Transverse colon (tissue), 4 donors: ENCODE measurements at regions not wholly inside any gene's neighbourhood (a gene's known extent, or its start where the extent isn't known, plus 50 kb on each side); places are given as distances from the start of the nearest gene placed in this dataset.

ENCODE experiments used
- DNase-seq: peaks from one replicate; pipeline ENCODE4 v3.0.0-alpha.2; 2019
- H3K27ac ChIP-seq, 4 donors: fragments of 200-600 bp; sonication (generic); 2 replicates each; pipeline ENCODE4 v1.5.1; 2016 to 2018; ENCODE audit warnings: inconsistent platforms in 4 of 4
- H3K27me3 ChIP-seq: fragments of 200-600 bp; sonication (generic); 2 replicates; pipeline ENCODE4 v1.5.1; 2017; ENCODE audit warnings: inconsistent platforms
- H3K36me3 ChIP-seq, 4 donors: fragments of 200-600 bp; sonication (generic); 2 replicates each; pipeline ENCODE4 v1.5.1; 2017 to 2019; ENCODE audit warnings: inconsistent platforms in 4 of 4
- H3K4me1 ChIP-seq, 4 donors: fragments of 200-600 bp; sonication (generic); 2 replicates each; pipeline ENCODE4 v1.5.1; 2017 to 2020; ENCODE audit warnings: inconsistent platforms in 4 of 4
- H3K4me3 ChIP-seq, 4 donors: fragments of 200-600 bp; sonication (generic); 1 replicate in 1 of 4; 2 replicates in 3 of 4; pipeline versions ENCODE4 v1.5.1 to v1.6.1; 2017 to 2019; ENCODE audit warnings: inconsistent platforms in 4 of 4
- H3K9me3 ChIP-seq, 2 donors: fragments of 200-600 bp; sonication (generic); 2 replicates each; pipeline ENCODE4 v1.5.1; 2017 to 2019; ENCODE audit warnings: inconsistent platforms in 2 of 2
- EP300 ChIP-seq: sonication (generic); formaldehyde crosslinking; IDR thresholded peaks from one replicate; pipeline ENCODE4 v1.6.1; 2017; ENCODE audit warnings: antibody characterized with exemption, low read depth
- POLR2A ChIP-seq: fragments of 450-650 bp; IDR thresholded peaks from one replicate; pipeline ENCODE4 v1.6.1; 2016; ENCODE audit warnings: antibody characterized with exemption, mild to moderate bottlenecking, moderate library complexity
- POLR2AphosphoS5 ChIP-seq, 3 donors: sonication (generic); formaldehyde crosslinking; IDR thresholded peaks; one replicate each; pipeline ENCODE4 v1.6.1; 2016; ENCODE audit warnings: antibody characterized with exemption in 3 of 3
- WGBS, 2 donors: methylation state at CpG; one replicate each; pipeline ENCODE4 v1.1.5; 2018; ENCODE audit warnings: low coverage in 1 of 2; 5-methylcytosine and 5-hydroxymethylcytosine counted together
- in situ Hi-C, 4 donors: fragments of 200-750 bp; cut with MboI; loops; one replicate each; pipeline versions ENCODE4 v1.15.0 to v1.15.1; 2017; ENCODE audit warnings: low sequenced_read_pairs in 3 of 4, low pct_ligation_motif_present in 1 of 4, low pct_unique_long_range_greater_than_20kb in 1 of 4
- intact Hi-C: fragments of 100-400 bp; cut with DNase I; formaldehyde crosslinking; loops from one replicate; pipeline ENCODE4 v1.15.1; 2023; ENCODE audit warnings: low total_unique reads
- TF ChIP-seq, protein P1 (sequence below), 5 experiments: fragments of 200-600 bp in 3 of 5; fragments of 450-650 bp in 2 of 5; sonication (generic) in 3 of 5; IDR thresholded peaks; 1 replicate in 2 of 5; 2 replicates in 3 of 5; pipeline ENCODE4 v1.5.1; 2016 to 2017; ENCODE audit warnings: antibody characterized with exemption in 5 of 5, inconsistent platforms in 3 of 5, mild to moderate bottlenecking in 2 of 5, moderate library complexity in 1 of 5

DNA sequence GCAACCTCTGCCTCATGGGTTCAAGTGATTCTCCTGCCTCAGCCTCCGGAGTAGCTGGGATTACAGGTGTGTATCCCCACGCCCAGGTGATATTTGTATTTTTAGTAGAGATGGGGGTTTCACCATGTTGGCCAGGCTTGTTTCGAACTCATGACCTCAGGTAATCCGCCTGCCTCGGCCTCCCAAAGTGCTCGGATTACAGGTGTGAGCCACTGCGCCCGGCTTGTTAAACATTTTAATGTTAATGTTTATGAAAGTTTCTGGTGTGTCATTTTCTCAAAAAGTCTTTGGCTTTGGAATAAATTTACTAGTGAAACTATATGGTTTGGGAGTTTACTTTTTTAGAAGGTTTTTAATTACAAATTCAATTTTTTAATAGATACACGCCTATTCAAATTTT lies 698.8 kb downstream of the MECOM start:
- no peak for TF ChIP-seq POLR2A
- TF ChIP-seq POLR2AphosphoS5 (IDR thresholded peaks at IDR 0.05), result no peak
- no peak for TF ChIP-seq EP300
- TF ChIP-seq, protein P1, sequence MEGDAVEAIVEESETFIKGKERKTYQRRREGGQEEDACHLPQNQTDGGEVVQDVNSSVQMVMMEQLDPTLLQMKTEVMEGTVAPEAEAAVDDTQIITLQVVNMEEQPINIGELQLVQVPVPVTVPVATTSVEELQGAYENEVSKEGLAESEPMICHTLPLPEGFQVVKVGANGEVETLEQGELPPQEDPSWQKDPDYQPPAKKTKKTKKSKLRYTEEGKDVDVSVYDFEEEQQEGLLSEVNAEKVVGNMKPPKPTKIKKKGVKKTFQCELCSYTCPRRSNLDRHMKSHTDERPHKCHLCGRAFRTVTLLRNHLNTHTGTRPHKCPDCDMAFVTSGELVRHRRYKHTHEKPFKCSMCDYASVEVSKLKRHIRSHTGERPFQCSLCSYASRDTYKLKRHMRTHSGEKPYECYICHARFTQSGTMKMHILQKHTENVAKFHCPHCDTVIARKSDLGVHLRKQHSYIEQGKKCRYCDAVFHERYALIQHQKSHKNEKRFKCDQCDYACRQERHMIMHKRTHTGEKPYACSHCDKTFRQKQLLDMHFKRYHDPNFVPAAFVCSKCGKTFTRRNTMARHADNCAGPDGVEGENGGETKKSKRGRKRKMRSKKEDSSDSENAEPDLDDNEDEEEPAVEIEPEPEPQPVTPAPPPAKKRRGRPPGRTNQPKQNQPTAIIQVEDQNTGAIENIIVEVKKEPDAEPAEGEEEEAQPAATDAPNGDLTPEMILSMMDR (IDR thresholded peaks at IDR 0.05), result no peak
- Histone ChIP-seq H3K4me3 (no peak overlapping the region), H3K36me3 (no peaks in the 10 kb centered on the region), H3K4me1 (no peaks in the 10 kb centered on the region), H3K27me3 (no peaks in the 10 kb centered on the region), H3K27ac (no peak overlapping the region), H3K9me3 (no peaks in the 10 kb centered on the region)
- DNase-seq, result no peak
- intact Hi-C loops, result no loop called here
- in situ Hi-C loops, result no loop called here
- 83 to 92% methylated on average over 2 to 9 of the region's 9 CpGs for WGBS, 2 donors

DNA sequence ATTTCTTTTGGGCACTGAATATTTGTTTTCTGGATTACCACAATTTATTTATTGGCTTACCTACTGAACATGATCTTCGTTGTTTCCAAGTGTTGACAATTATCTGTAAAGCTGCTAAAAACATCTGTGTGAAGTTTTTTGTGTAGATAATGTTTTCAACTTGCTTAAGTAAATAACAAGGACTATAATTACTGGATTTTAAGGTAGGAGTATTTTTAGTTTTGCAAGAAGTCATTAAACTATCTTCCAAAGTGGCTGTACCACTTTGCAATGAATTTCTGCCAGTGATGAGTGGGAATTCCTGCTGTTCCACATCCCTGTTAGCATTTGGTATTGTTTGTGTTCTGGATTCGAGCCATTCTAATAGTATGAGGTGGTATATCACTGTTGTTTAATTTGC lies 702.2 kb downstream of the MECOM start:
- no peaks in the 10 kb centered on the region for H3K36me3 ChIP-seq
- no peak overlapping the region for H3K27ac ChIP-seq
- H3K9me3 ChIP-seq, result no peaks in the 10 kb centered on the region
- H3K4me1 ChIP-seq, result no peaks in the 10 kb centered on the region
- 57 to 64% methylated on average over 2 of the region's 2 CpGs for WGBS, 2 donors
- no peaks in the 10 kb centered on the region for H3K27me3 ChIP-seq
- DNase-seq, result no peak
- in situ Hi-C loops, result no loop called here
- no peak overlapping the region for H3K4me3 ChIP-seq
- intact Hi-C loops, result no loop called here
- TF ChIP-seq, protein P1 (IDR thresholded peaks at IDR 0.05), result no peak
- TF ChIP-seq EP300 (no peak), POLR2A (no peak), POLR2AphosphoS5 (IDR thresholded peaks at IDR 0.05) (no peak)

DNA sequence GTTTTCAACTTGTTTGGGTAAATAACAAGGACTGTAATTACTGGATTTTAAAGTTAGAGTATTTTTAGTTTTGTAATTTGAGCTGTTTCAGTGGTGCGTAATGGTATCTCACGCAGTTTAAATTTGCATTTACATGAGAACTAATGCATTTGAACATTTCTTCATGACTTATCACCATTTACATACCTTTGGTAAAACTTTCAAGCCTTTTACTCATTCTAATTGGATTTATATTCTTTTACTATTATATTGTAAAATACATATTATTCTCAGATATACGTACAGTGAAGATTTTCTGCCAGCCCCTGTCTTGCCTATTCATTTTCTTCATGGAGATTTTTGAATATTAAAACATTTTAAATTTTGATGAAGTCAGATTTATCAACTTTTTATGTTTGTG lies 703.8 kb downstream of the MECOM start:
- in situ Hi-C loops (no loop called here), intact Hi-C loops (no loop called here)
- H3K27me3 ChIP-seq, result no peaks in the 10 kb centered on the region
- H3K36me3 ChIP-seq, result no peaks in the 10 kb centered on the region
- 89% methylated on average over 3 of the region's 3 CpGs for WGBS, 2 donors
- H3K9me3 ChIP-seq, result no peaks in the 10 kb centered on the region
- TF ChIP-seq POLR2A (no peak), POLR2AphosphoS5 (IDR thresholded peaks at IDR 0.05) (no peak), EP300 (no peak)
- TF ChIP-seq, protein P1 (IDR thresholded peaks at IDR 0.05), result no peak
- no peak overlapping the region for H3K4me3 ChIP-seq
- no peak for DNase-seq
- H3K4me1 ChIP-seq, result no peaks in the 10 kb centered on the region
- no peak overlapping the region for H3K27ac ChIP-seq

DNA sequence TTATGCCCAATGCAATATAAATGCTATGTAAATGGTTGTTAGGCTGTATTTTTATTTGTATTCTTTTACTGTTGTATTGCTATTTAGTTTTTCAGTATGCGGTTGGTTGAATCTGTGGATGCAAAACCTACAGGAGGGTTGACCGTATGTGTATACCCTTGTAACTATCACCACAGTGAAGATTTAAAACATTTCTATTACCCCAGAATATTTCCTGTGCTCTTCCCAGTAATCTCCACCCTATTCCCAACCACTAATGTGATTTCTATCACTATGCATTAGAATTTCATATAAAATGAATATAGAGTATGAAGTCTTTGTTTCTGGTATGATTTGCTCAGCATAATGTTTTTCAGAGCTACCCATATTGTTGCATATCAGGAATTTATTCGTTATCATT lies 705.0 kb downstream of the MECOM start:
- DNase-seq, result no peak
- intact Hi-C loops (no loop called here), in situ Hi-C loops (no loop called here)
- TF ChIP-seq, protein P1 (IDR thresholded peaks at IDR 0.05), result no peak
- no peak for TF ChIP-seq POLR2A
- Histone ChIP-seq H3K27me3 (no peaks in the 10 kb centered on the region), H3K9me3 (no peaks in the 10 kb centered on the region), H3K27ac (no peak overlapping the region), H3K4me1 (no peaks in the 10 kb centered on the region), H3K4me3 (no peak overlapping the region), H3K36me3 (no peaks in the 10 kb centered on the region)
- 83 to 85% methylated on average over 3 of the region's 3 CpGs for WGBS, 2 donors
